ENCODE measurements at regions not wholly inside any gene's neighbourhood (a gene's known extent, or its start where the extent isn't known, plus 50 kb on each side); places are given as distances from the start of the nearest gene placed in this dataset.

GRCh38 chr15:58307313-58307961 is 124.4 kb upstream of the LIPC start:
- ChIA-PET CTCF (interaction anchor here (1.0 kb wide), 1 partner anchor 1350 kb away, joined by 4 read pairs; the partner anchor contains the start of gene GTF2A2), POLR2A (no interaction called here)
- Histone ChIP-seq H3K36me3 (ENCODE audit: control insufficient read depth in 4 of 4, insufficient read depth in 4 of 4, low read length in 3 of 4) (no peaks in the 10 kb centered on the region), H3K4me1 (ENCODE audit: control extremely low read depth in 1 of 4, control insufficient read depth in 4 of 4, insufficient read depth in 4 of 4, low read length in 3 of 4) (peaks cover 0 to 9% (median 2%) of the 10 kb centered on the region in 4 experiments), H3K27me3 (replicated peaks in 2 of 5; ENCODE audit: control insufficient read depth in 4 of 5, insufficient read depth in 5 of 5, low read length in 4 of 5) (no peaks in the 10 kb centered on the region), H3K9me3 (ENCODE audit: control extremely low read depth in 1 of 5, control insufficient read depth in 4 of 5, insufficient read depth in 2 of 5, low read depth in 1 of 5, low read length in 4 of 5) (no peaks in the 10 kb centered on the region), H3K27ac (ENCODE audit: insufficient read depth in 1 of 2, low read depth in 1 of 2, low read length in 2 of 2, poor library complexity in 1 of 2, severe bottlenecking in 2 of 2) (no peak overlapping the region), H3K4me3 (ENCODE audit: control insufficient read depth in 1 of 7, extremely low read depth in 1 of 7, insufficient read depth in 4 of 7, low read depth in 2 of 7, low read length in 6 of 7) (no peak overlapping the region)
- WGBS (ENCODE audit: insufficient coverage), result 96% methylated on average over 4 of the region's 6 CpGs
- no peak for DNase-seq

- CTCF ChIA-PET, result interaction anchor here (1.7 kb wide), 1 partner anchor 8 kb away, joined by 4 read pairs; no protein-coding TSS in a partner anchor
- H3K9me3 ChIP-seq (ENCODE audit: control extremely low read depth in 1 of 5, control insufficient read depth in 4 of 5, insufficient read depth in 2 of 5, low read depth in 1 of 5, low read length in 4 of 5), result no peaks in the 10 kb centered on the region
- no peaks in the 10 kb centered on the region for H3K4me1 ChIP-seq (ENCODE audit: control extremely low read depth in 1 of 4, control insufficient read depth in 4 of 4, insufficient read depth in 4 of 4, low read length in 3 of 4)
- H3K27me3 ChIP-seq (replicated peaks in 2 of 5; ENCODE audit: control insufficient read depth in 4 of 5, insufficient read depth in 5 of 5, low read length in 4 of 5), result no peaks in the 10 kb centered on the region
- 93% methylated on average over 10 of the region's 10 CpGs for WGBS (ENCODE audit: insufficient coverage)
- DNase-seq, result no peak
- no peaks in the 10 kb centered on the region for H3K36me3 ChIP-seq (ENCODE audit: control insufficient read depth in 4 of 4, insufficient read depth in 4 of 4, low read length in 3 of 4)
- no peak overlapping the region for H3K27ac ChIP-seq (ENCODE audit: insufficient read depth in 1 of 2, low read depth in 1 of 2, low read length in 2 of 2, poor library complexity in 1 of 2, severe bottlenecking in 2 of 2)
- POLR2A ChIA-PET, result no interaction called here
- H3K4me3 ChIP-seq (ENCODE audit: control insufficient read depth in 1 of 7, extremely low read depth in 1 of 7, insufficient read depth in 4 of 7, low read depth in 2 of 7, low read length in 6 of 7), result no peak overlapping the region
These were observed 122.9 kb upstream of the LIPC start for GRCh38 chr15:58308742-58309355.

- ChIA-PET POLR2A (no interaction called here), CTCF (interaction anchor here (0.9 to 1.7 kb wide), 2 partner anchors 9 to 100 kb away, joined by 3 to 4 read pairs; no protein-coding TSS in a partner anchor)
- DNase-seq, result no peak
- WGBS (ENCODE audit: insufficient coverage), result 94% methylated on average over 18 of the region's 20 CpGs
- H3K36me3 ChIP-seq (ENCODE audit: control insufficient read depth in 4 of 4, insufficient read depth in 4 of 4, low read length in 3 of 4), result no peaks in the 10 kb centered on the region
- H3K4me3 ChIP-seq (ENCODE audit: control insufficient read depth in 1 of 7, extremely low read depth in 1 of 7, insufficient read depth in 4 of 7, low read depth in 2 of 7, low read length in 6 of 7), result no peak overlapping the region
- H3K27ac ChIP-seq (ENCODE audit: insufficient read depth in 1 of 2, low read depth in 1 of 2, low read length in 2 of 2, poor library complexity in 1 of 2, severe bottlenecking in 2 of 2), result no peak overlapping the region
- no peaks in the 10 kb centered on the region for H3K9me3 ChIP-seq (ENCODE audit: control extremely low read depth in 1 of 5, control insufficient read depth in 4 of 5, insufficient read depth in 2 of 5, low read depth in 1 of 5, low read length in 4 of 5)
- no peaks in the 10 kb centered on the region for H3K27me3 ChIP-seq (replicated peaks in 2 of 5; ENCODE audit: control insufficient read depth in 4 of 5, insufficient read depth in 5 of 5, low read length in 4 of 5)
- H3K4me1 ChIP-seq (ENCODE audit: control extremely low read depth in 1 of 4, control insufficient read depth in 4 of 4, insufficient read depth in 4 of 4, low read length in 3 of 4), result peaks cover 0 to 5% (median 4%) of the 10 kb centered on the region in 4 experiments
These were observed 121.5 kb upstream of the LIPC start for GRCh38 chr15:58309963-58310928.

- ChIA-PET CTCF (no interaction called here), POLR2A (no interaction called here)
- no peak overlapping the region for H3K4me3 ChIP-seq (ENCODE audit: control insufficient read depth in 1 of 7, extremely low read depth in 1 of 7, insufficient read depth in 4 of 7, low read depth in 2 of 7, low read length in 6 of 7)
- no peaks in the 10 kb centered on the region for H3K9me3 ChIP-seq (ENCODE audit: control extremely low read depth in 1 of 5, control insufficient read depth in 4 of 5, insufficient read depth in 2 of 5, low read depth in 1 of 5, low read length in 4 of 5)
- no peaks in the 10 kb centered on the region for H3K27me3 ChIP-seq (replicated peaks in 2 of 5; ENCODE audit: control insufficient read depth in 4 of 5, insufficient read depth in 5 of 5, low read length in 4 of 5)
- H3K4me1 ChIP-seq (ENCODE audit: control extremely low read depth in 1 of 4, control insufficient read depth in 4 of 4, insufficient read depth in 4 of 4, low read length in 3 of 4), result peaks cover 0 to 5% (median 4%) of the 10 kb centered on the region in 4 experiments
- peak in 2 of 3 donors; percentile 45 to 57 for DNase-seq
- H3K27ac ChIP-seq (ENCODE audit: insufficient read depth in 1 of 2, low read depth in 1 of 2, low read length in 2 of 2, poor library complexity in 1 of 2, severe bottlenecking in 2 of 2), result no peak overlapping the region
- WGBS (ENCODE audit: insufficient coverage), result no CpG with 5 or more reads among the region's 4 CpGs
- no peaks in the 10 kb centered on the region for H3K36me3 ChIP-seq (ENCODE audit: control insufficient read depth in 4 of 4, insufficient read depth in 4 of 4, low read length in 3 of 4)
These were observed 120.2 kb upstream of the LIPC start for GRCh38 chr15:58311556-58311955.

GRCh38 chr15:58312031-58312430 is 119.8 kb upstream of the LIPC start:
- H3K36me3 ChIP-seq (ENCODE audit: control insufficient read depth in 4 of 4, insufficient read depth in 4 of 4, low read length in 3 of 4), result no peaks in the 10 kb centered on the region
- H3K4me1 ChIP-seq (ENCODE audit: control extremely low read depth in 1 of 4, control insufficient read depth in 4 of 4, insufficient read depth in 4 of 4, low read length in 3 of 4), result peaks cover 0 to 5% (median 4%) of the 10 kb centered on the region in 4 experiments
- no peak overlapping the region for H3K4me3 ChIP-seq (ENCODE audit: control insufficient read depth in 1 of 7, extremely low read depth in 1 of 7, insufficient read depth in 4 of 7, low read depth in 2 of 7, low read length in 6 of 7)
- POLR2A ChIA-PET, result no interaction called here
- DNase-seq, result no peak
- CTCF ChIA-PET, result no interaction called here
- H3K27ac ChIP-seq (ENCODE audit: insufficient read depth in 1 of 2, low read depth in 1 of 2, low read length in 2 of 2, poor library complexity in 1 of 2, severe bottlenecking in 2 of 2), result no peak overlapping the region
- H3K9me3 ChIP-seq (ENCODE audit: control extremely low read depth in 1 of 5, control insufficient read depth in 4 of 5, insufficient read depth in 2 of 5, low read depth in 1 of 5, low read length in 4 of 5), result no peaks in the 10 kb centered on the region
- no CpG with 5 or more reads among the region's 5 CpGs for WGBS (ENCODE audit: insufficient coverage)
- no peaks in the 10 kb centered on the region for H3K27me3 ChIP-seq (replicated peaks in 2 of 5; ENCODE audit: control insufficient read depth in 4 of 5, insufficient read depth in 5 of 5, low read length in 4 of 5)

- ChIA-PET POLR2A (interaction anchor here (0.7 kb wide), 1 partner anchor 19 kb away, joined by 3 read pairs; no protein-coding TSS in a partner anchor), CTCF (no interaction called here)
- H3K9me3 ChIP-seq (ENCODE audit: control extremely low read depth in 1 of 5, control insufficient read depth in 4 of 5, insufficient read depth in 2 of 5, low read depth in 1 of 5, low read length in 4 of 5), result no peaks in the 10 kb centered on the region
- H3K36me3 ChIP-seq (ENCODE audit: control insufficient read depth in 4 of 4, insufficient read depth in 4 of 4, low read length in 3 of 4), result no peaks in the 10 kb centered on the region
- no peak overlapping the region for H3K4me3 ChIP-seq (ENCODE audit: control insufficient read depth in 1 of 7, extremely low read depth in 1 of 7, insufficient read depth in 4 of 7, low read depth in 2 of 7, low read length in 6 of 7)
- peaks cover 0 to 5% (median 4%) of the 10 kb centered on the region in 4 experiments for H3K4me1 ChIP-seq (ENCODE audit: control extremely low read depth in 1 of 4, control insufficient read depth in 4 of 4, insufficient read depth in 4 of 4, low read length in 3 of 4)
- 79% methylated on average over 3 of the region's 5 CpGs for WGBS (ENCODE audit: insufficient coverage)
- H3K27ac ChIP-seq (ENCODE audit: insufficient read depth in 1 of 2, low read depth in 1 of 2, low read length in 2 of 2, poor library complexity in 1 of 2, severe bottlenecking in 2 of 2), result no peak overlapping the region
- no peaks in the 10 kb centered on the region for H3K27me3 ChIP-seq (replicated peaks in 2 of 5; ENCODE audit: control insufficient read depth in 4 of 5, insufficient read depth in 5 of 5, low read length in 4 of 5)
- no peak for DNase-seq
These were observed 118.5 kb upstream of the LIPC start for GRCh38 chr15:58313304-58313703.

Data from common myeloid progenitor, CD34-positive (primary cell).